K562 (cell line): ENCODE measurements at regions not wholly inside any gene's neighbourhood (a gene's known extent, or its start where the extent isn't known, plus 50 kb on each side); places are given as distances from the start of the nearest gene placed in this dataset.

Experiments used
- BRCA1 ChIP-seq, 2 experiments: fragments of 450-650 bp in 1 of 2; sonication (generic) in 1 of 2; formaldehyde crosslinking in 1 of 2; IDR thresholded peaks; 2 replicates each; pipeline versions ENCODE4 v1.5.0 to v1.6.1; 2017 to 2020; ENCODE audit warnings: mild to moderate bottlenecking in 1 of 2, missing genetic modification reagents in 1 of 2
- TF ChIP-seq, protein P1 (sequence below), 2 experiments: fragments of 450-650 bp in 1 of 2; sonication (generic) in 1 of 2; formaldehyde crosslinking in 1 of 2; IDR thresholded peaks; 2 replicates each; pipeline versions ENCODE4 v1.7.1 to v1.9.0; 2016 to 2022; ENCODE audit warnings: inconsistent platforms in 1 of 2, mild to moderate bottlenecking in 1 of 2, missing genetic modification reagents in 1 of 2

GRCh38 chr1:9452516-9453140 lies 86.6 kb upstream of the SLC25A33 start (continued):
- TF ChIP-seq, protein P1, sequence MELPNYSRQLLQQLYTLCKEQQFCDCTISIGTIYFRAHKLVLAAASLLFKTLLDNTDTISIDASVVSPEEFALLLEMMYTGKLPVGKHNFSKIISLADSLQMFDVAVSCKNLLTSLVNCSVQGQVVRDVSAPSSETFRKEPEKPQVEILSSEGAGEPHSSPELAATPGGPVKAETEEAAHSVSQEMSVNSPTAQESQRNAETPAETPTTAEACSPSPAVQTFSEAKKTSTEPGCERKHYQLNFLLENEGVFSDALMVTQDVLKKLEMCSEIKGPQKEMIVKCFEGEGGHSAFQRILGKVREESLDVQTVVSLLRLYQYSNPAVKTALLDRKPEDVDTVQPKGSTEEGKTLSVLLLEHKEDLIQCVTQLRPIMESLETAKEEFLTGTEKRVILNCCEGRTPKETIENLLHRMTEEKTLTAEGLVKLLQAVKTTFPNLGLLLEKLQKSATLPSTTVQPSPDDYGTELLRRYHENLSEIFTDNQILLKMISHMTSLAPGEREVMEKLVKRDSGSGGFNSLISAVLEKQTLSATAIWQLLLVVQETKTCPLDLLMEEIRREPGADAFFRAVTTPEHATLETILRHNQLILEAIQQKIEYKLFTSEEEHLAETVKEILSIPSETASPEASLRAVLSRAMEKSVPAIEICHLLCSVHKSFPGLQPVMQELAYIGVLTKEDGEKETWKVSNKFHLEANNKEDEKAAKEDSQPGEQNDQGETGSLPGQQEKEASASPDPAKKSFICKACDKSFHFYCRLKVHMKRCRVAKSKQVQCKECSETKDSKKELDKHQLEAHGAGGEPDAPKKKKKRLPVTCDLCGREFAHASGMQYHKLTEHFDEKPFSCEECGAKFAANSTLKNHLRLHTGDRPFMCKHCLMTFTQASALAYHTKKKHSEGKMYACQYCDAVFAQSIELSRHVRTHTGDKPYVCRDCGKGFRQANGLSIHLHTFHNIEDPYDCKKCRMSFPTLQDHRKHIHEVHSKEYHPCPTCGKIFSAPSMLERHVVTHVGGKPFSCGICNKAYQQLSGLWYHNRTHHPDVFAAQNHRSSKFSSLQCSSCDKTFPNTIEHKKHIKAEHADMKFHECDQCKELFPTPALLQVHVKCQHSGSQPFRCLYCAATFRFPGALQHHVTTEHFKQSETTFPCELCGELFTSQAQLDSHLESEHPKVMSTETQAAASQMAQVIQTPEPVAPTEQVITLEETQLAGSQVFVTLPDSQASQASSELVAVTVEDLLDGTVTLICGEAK (IDR thresholded peaks at IDR 0.05), result no peak
- TF ChIP-seq, protein P1 (CRISPR knock-in tag; IDR thresholded peaks at IDR 0.05), result no peak
- TF ChIP-seq BRCA1 (IDR thresholded peaks at IDR 0.05) (no peak), BRCA1 (CRISPR knock-in tag; IDR thresholded peaks at IDR 0.05) (no peak)
